ENCODE measurements at regions not wholly inside any gene's neighbourhood (a gene's known extent, or its start where the extent isn't known, plus 50 kb on each side); places are given as distances from the start of the nearest gene placed in this dataset.

- peaks cover 2 to 16% (median 8%) of the 10 kb centered on the region in 8 donors for H3K9me3 Mint-ChIP-seq
- no peaks in the 10 kb centered on the region for H3K36me3 Mint-ChIP-seq
- intact Hi-C loops (cut with micrococcal nuclease) = no loop called here
- H3K27ac ChIP-seq (ENCODE audit: low read depth, low read length) = no peak overlapping the region
- no peaks in the 10 kb centered on the region for H3K27me3 ChIP-seq (ENCODE audit: insufficient read depth, low read length)
- H3K36me3 ChIP-seq (ENCODE audit: insufficient read depth, low read length) = no peaks in the 10 kb centered on the region
- no peak overlapping the region for H3K27ac Mint-ChIP-seq
- H3K27me3 Mint-ChIP-seq = no peaks in the 10 kb centered on the region
- H3K4me1 ChIP-seq (ENCODE audit: insufficient read depth, low read length) = no peaks in the 10 kb centered on the region
- H3K9me3 ChIP-seq (ENCODE audit: control insufficient read depth in 1 of 2, low read length in 2 of 2) = no peaks in the 10 kb centered on the region
- no peak for DNase-seq
- no peak overlapping the region for H3K4me3 Mint-ChIP-seq
- no peak overlapping the region for H3K4me3 ChIP-seq (ENCODE audit: low read length in 2 of 2)
- H3K4me1 Mint-ChIP-seq = no peaks in the 10 kb centered on the region
- CTCF ChIA-PET (ENCODE audit: partially characterized antibody) = no interaction called here
- POLR2A ChIA-PET (ENCODE audit: partially characterized antibody) = no interaction called here
Measured at GRCh38 chr1:78758506-78758905, 108.9 kb downstream of the IFI44 start.

GRCh38 chr1:78759881-78760280 is 110.2 kb downstream of the IFI44 start:
- H3K9me3 Mint-ChIP-seq = peaks cover 0 to 10% (median 3%) of the 10 kb centered on the region in 8 donors
- no peaks in the 10 kb centered on the region for H3K4me1 Mint-ChIP-seq
- Histone ChIP-seq H3K4me3 (ENCODE audit: low read length in 2 of 2) (no peak overlapping the region), H3K9me3 (ENCODE audit: control insufficient read depth in 1 of 2, low read length in 2 of 2) (no peaks in the 10 kb centered on the region), H3K27me3 (ENCODE audit: insufficient read depth, low read length) (no peaks in the 10 kb centered on the region), H3K36me3 (ENCODE audit: insufficient read depth, low read length) (no peaks in the 10 kb centered on the region), H3K27ac (ENCODE audit: low read depth, low read length) (no peak overlapping the region), H3K4me1 (ENCODE audit: insufficient read depth, low read length) (no peaks in the 10 kb centered on the region)
- no peak overlapping the region for H3K27ac Mint-ChIP-seq
- no peaks in the 10 kb centered on the region for H3K36me3 Mint-ChIP-seq
- DNase-seq = no peak
- ChIA-PET CTCF (ENCODE audit: partially characterized antibody) (no interaction called here), POLR2A (ENCODE audit: partially characterized antibody) (no interaction called here)
- H3K27me3 Mint-ChIP-seq = no peaks in the 10 kb centered on the region
- no peak overlapping the region for H3K4me3 Mint-ChIP-seq
- intact Hi-C loops (cut with micrococcal nuclease) = no loop called here

GRCh38 chr1:78760858-78761257 is 111.2 kb downstream of the IFI44 start:
- H3K9me3 Mint-ChIP-seq = peaks cover 0 to 2% (median under 1%) of the 10 kb centered on the region in 8 donors
- Histone ChIP-seq H3K27me3 (ENCODE audit: insufficient read depth, low read length) (no peaks in the 10 kb centered on the region), H3K27ac (ENCODE audit: low read depth, low read length) (no peak overlapping the region), H3K4me3 (ENCODE audit: low read length in 2 of 2) (no peak overlapping the region), H3K4me1 (ENCODE audit: insufficient read depth, low read length) (no peaks in the 10 kb centered on the region), H3K36me3 (ENCODE audit: insufficient read depth, low read length) (no peaks in the 10 kb centered on the region), H3K9me3 (ENCODE audit: control insufficient read depth in 1 of 2, low read length in 2 of 2) (no peaks in the 10 kb centered on the region)
- CTCF ChIA-PET (ENCODE audit: partially characterized antibody) = no interaction called here
- no peak overlapping the region for H3K27ac Mint-ChIP-seq
- H3K27me3 Mint-ChIP-seq = no peaks in the 10 kb centered on the region
- no peak for DNase-seq
- H3K4me3 Mint-ChIP-seq = no peak overlapping the region
- H3K4me1 Mint-ChIP-seq = no peaks in the 10 kb centered on the region
- H3K36me3 Mint-ChIP-seq = no peaks in the 10 kb centered on the region
- intact Hi-C loops (cut with micrococcal nuclease) = no loop called here
- POLR2A ChIA-PET (ENCODE audit: partially characterized antibody) = no interaction called here

GRCh38 chr1:78762113-78762512 is 112.5 kb downstream of the IFI44 start:
- Histone ChIP-seq H3K4me1 (ENCODE audit: insufficient read depth, low read length) (no peaks in the 10 kb centered on the region), H3K27ac (ENCODE audit: low read depth, low read length) (no peak overlapping the region), H3K9me3 (ENCODE audit: control insufficient read depth in 1 of 2, low read length in 2 of 2) (no peaks in the 10 kb centered on the region), H3K36me3 (ENCODE audit: insufficient read depth, low read length) (no peaks in the 10 kb centered on the region), H3K27me3 (ENCODE audit: insufficient read depth, low read length) (no peaks in the 10 kb centered on the region), H3K4me3 (ENCODE audit: low read length in 2 of 2) (no peak overlapping the region)
- Mint-ChIP-seq H3K9me3 (peaks cover 0 to 3% (median 0%) of the 10 kb centered on the region in 8 donors), H3K4me3 (no peak overlapping the region), H3K27me3 (no peaks in the 10 kb centered on the region), H3K4me1 (no peaks in the 10 kb centered on the region), H3K27ac (no peak overlapping the region), H3K36me3 (no peaks in the 10 kb centered on the region)
- intact Hi-C loops (cut with micrococcal nuclease) = no loop called here
- ChIA-PET POLR2A (ENCODE audit: partially characterized antibody) (no interaction called here), CTCF (ENCODE audit: partially characterized antibody) (no interaction called here)
- no peak for DNase-seq

GRCh38 chr1:78765489-78765888 is 115.9 kb downstream of the IFI44 start:
- Mint-ChIP-seq H3K27ac (no peak overlapping the region), H3K9me3 (peaks cover 0 to 3% (median 0%) of the 10 kb centered on the region in 8 donors), H3K27me3 (no peaks in the 10 kb centered on the region), H3K4me3 (no peak overlapping the region), H3K36me3 (no peaks in the 10 kb centered on the region), H3K4me1 (no peaks in the 10 kb centered on the region)
- Histone ChIP-seq H3K4me1 (ENCODE audit: insufficient read depth, low read length) (no peaks in the 10 kb centered on the region), H3K27ac (ENCODE audit: low read depth, low read length) (no peak overlapping the region), H3K4me3 (ENCODE audit: low read length in 2 of 2) (no peak overlapping the region), H3K27me3 (ENCODE audit: insufficient read depth, low read length) (no peaks in the 10 kb centered on the region), H3K36me3 (ENCODE audit: insufficient read depth, low read length) (no peaks in the 10 kb centered on the region), H3K9me3 (ENCODE audit: control insufficient read depth in 1 of 2, low read length in 2 of 2) (no peaks in the 10 kb centered on the region)
- ChIA-PET POLR2A (ENCODE audit: partially characterized antibody) (no interaction called here), CTCF (ENCODE audit: partially characterized antibody) (no interaction called here)
- no peak for DNase-seq
- intact Hi-C loops (cut with micrococcal nuclease) = no loop called here

- Histone ChIP-seq H3K4me1 (ENCODE audit: insufficient read depth, low read length) (no peaks in the 10 kb centered on the region), H3K27ac (ENCODE audit: low read depth, low read length) (no peak overlapping the region), H3K9me3 (ENCODE audit: control insufficient read depth in 1 of 2, low read length in 2 of 2) (no peaks in the 10 kb centered on the region), H3K27me3 (ENCODE audit: insufficient read depth, low read length) (no peaks in the 10 kb centered on the region), H3K36me3 (ENCODE audit: insufficient read depth, low read length) (no peaks in the 10 kb centered on the region), H3K4me3 (ENCODE audit: low read length in 2 of 2) (no peak overlapping the region)
- ChIA-PET POLR2A (ENCODE audit: partially characterized antibody) (no interaction called here), CTCF (ENCODE audit: partially characterized antibody) (no interaction called here)
- Mint-ChIP-seq H3K4me1 (no peaks in the 10 kb centered on the region), H3K4me3 (no peak overlapping the region), H3K27ac (no peak overlapping the region), H3K27me3 (peaks cover 2 to 5% of the 10 kb centered on the region in 2 donors), H3K36me3 (no peaks in the 10 kb centered on the region), H3K9me3 (peaks cover 0 to 2% (median 0%) of the 10 kb centered on the region in 8 donors)
- no peak for DNase-seq
- intact Hi-C loops (cut with micrococcal nuclease) = no loop called here
Measured at GRCh38 chr1:78779831-78780230, 130.2 kb downstream of the IFI44 start.

- Histone ChIP-seq H3K27me3 (ENCODE audit: insufficient read depth, low read length) (no peaks in the 10 kb centered on the region), H3K36me3 (ENCODE audit: insufficient read depth, low read length) (no peaks in the 10 kb centered on the region), H3K4me3 (ENCODE audit: low read length in 2 of 2) (no peak overlapping the region), H3K4me1 (ENCODE audit: insufficient read depth, low read length) (no peaks in the 10 kb centered on the region), H3K27ac (ENCODE audit: low read depth, low read length) (no peak overlapping the region), H3K9me3 (ENCODE audit: control insufficient read depth in 1 of 2, low read length in 2 of 2) (no peaks in the 10 kb centered on the region)
- Mint-ChIP-seq H3K27me3 (peaks cover 0 to 2% of the 10 kb centered on the region in 2 donors), H3K4me3 (no peak overlapping the region), H3K4me1 (no peaks in the 10 kb centered on the region), H3K27ac (no peak overlapping the region), H3K9me3 (peaks cover 0 to 6% (median under 1%) of the 10 kb centered on the region in 8 donors), H3K36me3 (no peaks in the 10 kb centered on the region)
- intact Hi-C loops (cut with micrococcal nuclease) = no loop called here
- no peak for DNase-seq
- POLR2A ChIA-PET (ENCODE audit: partially characterized antibody) = no interaction called here
- CTCF ChIA-PET (ENCODE audit: partially characterized antibody) = no interaction called here
Measured at GRCh38 chr1:78787544-78787943, 137.9 kb downstream of the IFI44 start.

GRCh38 chr1:78790174-78790573 is 140.5 kb downstream of the IFI44 start:
- CTCF ChIA-PET (ENCODE audit: partially characterized antibody) = no interaction called here
- POLR2A ChIA-PET (ENCODE audit: partially characterized antibody) = no interaction called here
- no peak overlapping the region for H3K27ac ChIP-seq (ENCODE audit: low read depth, low read length)
- Mint-ChIP-seq H3K36me3 (no peaks in the 10 kb centered on the region), H3K27me3 (peaks cover 0 to 2% of the 10 kb centered on the region in 2 donors), H3K9me3 (peaks cover 0 to 6% (median under 1%) of the 10 kb centered on the region in 8 donors), H3K4me1 (no peaks in the 10 kb centered on the region), H3K4me3 (no peak overlapping the region), H3K27ac (no peak overlapping the region)
- no peak for DNase-seq
- H3K9me3 ChIP-seq (ENCODE audit: control insufficient read depth in 1 of 2, low read length in 2 of 2) = no peaks in the 10 kb centered on the region
- no peak overlapping the region for H3K4me3 ChIP-seq (ENCODE audit: low read length in 2 of 2)
- intact Hi-C loops (cut with micrococcal nuclease) = no loop called here
- H3K27me3 ChIP-seq (ENCODE audit: insufficient read depth, low read length) = no peaks in the 10 kb centered on the region
- H3K36me3 ChIP-seq (ENCODE audit: insufficient read depth, low read length) = no peaks in the 10 kb centered on the region
- no peaks in the 10 kb centered on the region for H3K4me1 ChIP-seq (ENCODE audit: insufficient read depth, low read length)

Measured in CD4-positive, alpha-beta memory T cell (primary cell).